GM21619 (cell line): ENCODE measurements at regions not wholly inside any gene's neighbourhood (a gene's known extent, or its start where the extent isn't known, plus 50 kb on each side); places are given as distances from the start of the nearest gene placed in this dataset.

Experiments
- ATAC-seq: cut with Tn5 transposase; IDR thresholded peaks from one replicate; pipeline ENCODE4 v1.9.1; 2021; ENCODE audit not compliant: unreplicated experiment

DNA sequence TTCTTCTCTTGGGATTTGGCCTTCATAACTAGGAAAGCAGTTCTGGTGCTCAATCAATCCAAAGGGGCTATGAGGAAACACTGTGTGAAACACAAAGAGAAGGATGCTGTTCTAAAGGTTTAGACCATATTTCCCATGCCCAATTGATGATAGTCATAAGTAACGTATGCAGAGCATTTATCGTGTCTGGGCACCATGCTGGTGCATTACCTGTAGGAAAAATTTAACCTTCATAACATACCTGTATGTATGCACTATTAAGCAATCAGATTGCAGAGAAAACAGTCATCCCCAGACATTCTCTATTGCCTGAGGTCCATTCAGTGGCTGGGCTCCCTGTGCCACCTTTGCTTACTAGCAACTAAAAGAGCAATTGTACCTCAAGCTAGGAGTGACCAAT lies 381.4 kb downstream of the PLPP3 start:
- ATAC-seq: no peak

DNA sequence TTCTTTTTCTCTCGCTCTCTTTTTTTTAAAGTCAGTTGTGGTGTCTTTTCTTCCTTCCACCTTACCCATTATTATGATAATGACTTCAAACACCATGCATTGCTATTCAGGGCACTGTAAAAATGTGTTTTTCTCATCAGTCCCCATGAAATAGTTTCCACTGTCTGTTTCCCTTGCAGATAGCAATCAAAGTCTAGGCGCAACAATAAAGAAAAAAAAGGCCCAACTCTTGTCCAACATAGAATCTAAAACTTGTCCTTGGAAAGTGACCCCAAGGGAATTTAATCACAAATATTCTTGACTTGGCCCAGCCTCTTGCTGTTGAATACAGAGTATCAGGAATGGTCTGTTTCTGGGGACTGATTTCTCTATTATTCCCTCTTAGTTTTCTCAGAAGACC lies 382.5 kb downstream of the PLPP3 start:
- no peak for ATAC-seq

DNA sequence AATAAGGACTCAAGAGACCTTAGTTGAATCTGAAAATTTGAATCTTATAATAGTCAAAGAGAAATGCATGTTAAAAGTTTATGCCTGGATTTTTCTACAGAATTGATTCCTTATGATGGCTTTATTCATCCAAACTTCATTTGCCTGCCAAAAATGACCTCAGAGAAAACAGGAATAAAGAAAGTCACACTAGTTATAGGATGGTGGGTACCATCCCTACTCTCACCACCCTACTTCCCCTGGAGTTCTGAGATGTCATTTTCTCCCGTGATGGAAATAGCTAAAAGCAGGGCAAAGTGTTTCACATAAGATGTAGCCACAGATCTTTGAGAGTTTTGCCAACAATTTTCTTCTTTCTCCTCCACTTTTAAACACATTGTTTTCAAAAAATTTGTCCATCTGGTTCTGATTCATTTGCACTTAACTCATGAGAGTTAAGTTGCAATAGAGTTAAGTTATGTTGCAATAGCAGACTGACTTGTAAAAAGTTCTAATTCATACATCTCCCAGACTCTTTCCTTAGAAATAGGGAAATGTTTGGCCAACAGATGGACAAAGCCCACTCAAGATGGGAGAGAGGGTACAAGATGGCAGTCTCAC lies 384.6 kb downstream of the PLPP3 start:
- ATAC-seq: no peak

DNA sequence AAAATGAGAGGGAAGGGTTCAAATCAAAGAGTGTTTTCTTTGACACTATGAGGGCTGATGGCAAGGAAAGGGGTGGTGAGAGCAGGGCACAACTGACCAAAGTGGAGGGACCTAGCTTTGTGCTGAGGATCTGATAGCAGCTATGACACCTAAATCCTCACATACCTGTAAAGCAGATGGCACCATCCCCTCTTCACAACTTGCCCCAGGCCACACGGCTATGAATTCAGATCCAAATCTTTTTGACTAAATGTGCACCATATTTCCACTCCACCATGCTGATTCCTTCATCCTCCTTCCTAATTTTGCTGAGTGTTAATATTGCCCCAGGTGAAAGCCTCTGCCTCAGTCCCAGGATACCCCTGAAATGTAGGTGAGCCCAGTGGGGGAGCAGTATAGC lies 385.7 kb downstream of the PLPP3 start:
- no peak for ATAC-seq

DNA sequence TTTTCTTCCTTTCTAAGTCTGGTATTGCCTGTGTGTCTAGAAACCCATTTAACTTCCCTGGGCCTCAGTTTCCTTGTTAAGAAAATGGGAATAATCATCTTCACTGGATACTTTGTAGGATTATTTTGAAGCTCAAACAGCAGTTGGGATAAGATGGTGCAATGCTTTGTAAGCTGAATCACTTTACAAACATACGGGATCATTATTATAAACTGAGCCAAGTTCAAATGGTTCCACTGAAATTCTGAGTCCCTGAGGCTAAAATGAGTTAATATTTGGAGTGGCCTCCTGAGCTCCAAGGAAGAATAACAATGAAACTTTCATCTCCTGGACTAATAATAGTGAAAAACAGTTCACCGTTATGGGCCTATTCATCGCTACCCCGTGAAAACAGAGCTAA lies 388.0 kb downstream of the PLPP3 start:
- ATAC-seq: no peak

DNA sequence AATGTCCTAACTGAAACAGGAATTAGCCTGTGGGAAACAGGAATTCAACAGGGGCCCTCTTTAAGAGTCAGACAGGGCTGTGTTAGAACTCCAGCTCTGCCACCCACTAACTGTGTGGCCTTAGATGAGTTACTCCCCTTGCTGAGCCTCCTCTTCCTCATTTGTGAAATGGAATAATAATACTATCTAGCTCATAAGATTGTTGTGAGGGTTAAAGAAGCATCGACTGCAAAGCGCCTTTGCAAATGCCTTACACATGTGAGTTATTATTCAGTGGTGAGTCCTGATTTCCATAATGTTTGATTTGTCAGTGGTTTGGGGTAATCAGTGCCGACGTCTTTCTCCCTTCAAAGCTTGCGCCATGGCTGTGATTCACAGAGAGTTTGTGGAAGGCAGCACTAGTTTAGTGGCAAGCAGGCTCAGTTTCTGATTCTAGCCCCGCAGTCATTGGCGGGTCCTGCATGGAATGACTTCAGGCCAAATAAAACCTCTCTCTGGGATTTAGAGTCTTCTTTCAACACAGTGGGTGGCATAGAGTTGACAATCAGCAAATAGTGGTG lies 388.5 kb downstream of the PLPP3 start:
- no peak for ATAC-seq

DNA sequence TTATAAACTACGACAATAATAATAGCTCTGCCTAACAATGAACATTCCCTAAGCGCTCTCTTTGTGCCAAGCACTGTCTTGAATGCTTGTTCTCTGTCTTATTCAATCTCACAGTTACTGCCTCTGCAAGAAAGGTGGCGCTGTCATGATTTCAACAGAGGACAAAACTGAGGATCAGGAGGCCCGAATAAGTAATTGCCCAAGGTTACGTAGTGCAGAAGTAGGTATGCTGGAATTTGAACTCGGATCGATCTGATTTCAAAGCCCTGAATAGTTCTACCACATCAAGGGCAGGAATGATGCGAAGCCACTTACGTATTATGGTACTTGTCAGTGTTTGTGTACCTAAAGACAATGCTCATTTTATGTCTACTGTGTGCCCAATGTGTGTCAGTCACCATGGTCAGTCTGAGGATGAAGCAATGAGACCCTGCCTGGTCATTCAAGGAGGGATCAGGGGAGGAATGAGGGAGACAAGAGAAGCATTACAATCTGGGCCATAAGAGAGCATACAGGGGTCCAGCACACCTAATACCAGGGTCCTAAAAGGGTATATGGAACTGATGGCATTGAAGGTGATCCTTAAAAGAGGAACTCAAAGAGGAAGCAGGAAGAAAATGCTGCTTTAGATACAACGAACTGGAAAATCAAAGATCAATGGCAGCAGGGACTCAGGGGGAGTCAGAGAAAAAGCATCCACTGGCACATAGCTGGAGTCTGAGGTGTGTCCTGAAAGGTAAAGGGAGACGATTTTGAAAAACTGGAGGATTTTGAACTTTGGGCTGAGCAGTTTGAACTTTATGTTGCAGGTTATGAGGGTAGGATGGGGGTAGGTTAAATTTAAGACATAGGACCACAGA lies 389.2 kb downstream of the PLPP3 start:
- ATAC-seq: no peak

DNA sequence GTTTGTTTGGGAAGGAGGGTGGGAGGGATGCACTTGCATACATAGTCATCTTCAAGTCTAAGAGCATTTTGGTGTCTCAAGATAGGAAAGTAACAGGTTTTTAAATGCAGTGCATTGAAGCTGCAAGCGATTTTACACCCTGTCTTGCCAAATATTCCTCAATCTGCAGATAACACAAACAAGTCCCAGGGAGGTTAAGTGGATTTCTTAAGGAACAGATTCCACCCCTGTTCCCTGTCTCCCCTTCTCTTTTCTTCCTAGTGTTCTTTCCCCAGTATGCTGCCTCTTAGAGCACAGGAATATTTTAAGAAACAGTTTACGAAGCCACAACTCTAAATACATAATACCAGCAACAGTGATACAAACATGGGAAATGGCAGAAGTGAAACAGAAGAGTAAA lies 389.9 kb downstream of the PLPP3 start:
- no peak for ATAC-seq

DNA sequence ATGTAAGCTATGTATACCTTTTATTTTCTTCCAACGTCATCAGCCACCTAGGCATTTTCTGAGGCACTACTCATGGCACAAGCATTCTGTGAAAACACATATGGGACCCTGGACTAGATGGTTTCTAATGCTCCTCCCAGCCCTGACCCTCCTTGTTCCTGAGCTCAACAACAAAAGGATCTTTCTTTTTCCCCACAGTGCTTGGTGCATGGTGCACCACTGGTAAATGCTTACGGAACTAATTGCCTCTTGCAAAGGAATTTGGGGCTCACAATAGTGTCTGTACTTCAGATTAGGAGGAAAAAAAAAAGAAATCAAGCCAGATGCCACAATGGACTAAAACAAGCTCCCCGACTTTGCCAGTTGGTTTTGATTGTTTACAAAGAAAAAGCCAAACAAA lies 390.5 kb downstream of the PLPP3 start:
- ATAC-seq: no peak

DNA sequence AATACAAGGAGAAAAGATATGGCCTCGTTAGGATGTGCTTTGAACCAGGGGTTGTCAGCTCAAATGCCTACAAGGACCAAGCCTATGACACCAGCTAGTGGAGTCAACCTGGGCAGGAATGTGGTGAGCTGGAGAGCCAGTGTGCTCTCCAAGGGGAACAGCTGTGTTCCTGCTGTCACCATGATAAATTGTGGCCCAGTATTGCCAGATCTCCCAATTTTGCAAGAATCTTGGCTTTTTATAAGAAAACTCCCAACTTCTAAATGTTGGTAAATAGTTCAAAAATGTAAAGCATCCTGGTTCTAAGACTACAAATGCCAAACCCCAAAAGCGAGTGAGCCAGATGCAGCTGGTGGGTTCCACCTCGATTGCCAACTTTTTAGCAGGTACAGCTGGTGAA lies 391.1 kb downstream of the PLPP3 start:
- ATAC-seq: no peak

DNA sequence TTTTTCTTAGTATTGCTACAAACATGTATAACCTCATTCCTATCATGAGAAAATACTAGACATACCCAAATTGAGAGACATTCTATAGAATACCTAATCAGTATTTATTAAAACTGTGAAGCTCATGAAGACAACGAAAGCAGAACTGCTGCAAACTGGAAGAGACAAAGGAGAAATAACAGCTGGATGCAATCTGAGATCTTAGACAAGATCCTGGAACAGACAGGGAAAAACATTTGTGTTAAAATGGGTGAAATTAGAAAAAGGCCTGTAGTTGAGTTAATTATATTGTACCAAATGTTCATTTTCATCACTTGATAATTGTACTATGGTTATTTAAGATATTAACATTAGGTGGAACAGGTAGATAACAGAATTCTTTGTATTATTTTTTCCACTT lies 392.0 kb downstream of the PLPP3 start:
- ATAC-seq: no peak

DNA sequence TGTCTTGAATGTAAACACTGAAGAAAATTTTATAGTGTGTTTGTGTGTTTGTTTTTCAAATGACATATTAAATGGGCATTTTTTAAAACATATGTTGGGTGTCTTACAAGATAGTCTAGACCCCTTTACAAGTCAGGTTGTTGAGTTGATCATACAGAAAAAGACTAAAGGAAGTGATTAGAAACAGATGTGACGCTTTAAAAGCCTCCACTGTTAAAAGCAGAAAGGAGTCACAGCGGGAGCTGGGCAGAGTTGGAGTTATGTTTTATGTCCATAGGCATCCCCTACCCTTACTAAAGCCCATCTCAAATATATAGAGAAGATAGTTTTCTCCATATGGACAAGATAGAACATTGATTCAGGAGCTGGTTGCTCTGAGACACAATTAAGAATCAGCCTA lies 393.9 kb downstream of the PLPP3 start:
- no peak for ATAC-seq

DNA sequence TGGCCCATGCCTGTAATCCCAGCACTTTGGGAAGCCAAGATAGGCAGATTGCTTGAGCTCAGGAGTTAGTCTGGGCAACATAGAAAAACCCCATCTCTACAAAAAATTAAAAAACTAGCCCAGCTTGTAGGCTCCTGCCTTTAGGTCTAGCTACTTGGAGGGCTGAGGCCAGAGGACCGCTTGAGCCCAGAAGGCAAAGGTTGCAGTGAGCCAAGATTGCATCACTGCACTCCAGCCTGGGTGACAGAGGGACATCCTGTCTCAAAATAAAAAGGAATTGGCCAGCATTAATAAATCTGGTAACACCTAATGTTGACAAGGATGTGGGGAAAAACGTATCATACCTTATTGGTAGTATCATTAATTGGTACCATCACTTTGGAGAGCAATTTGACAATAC lies 396.2 kb downstream of the PLPP3 start:
- no peak for ATAC-seq

DNA sequence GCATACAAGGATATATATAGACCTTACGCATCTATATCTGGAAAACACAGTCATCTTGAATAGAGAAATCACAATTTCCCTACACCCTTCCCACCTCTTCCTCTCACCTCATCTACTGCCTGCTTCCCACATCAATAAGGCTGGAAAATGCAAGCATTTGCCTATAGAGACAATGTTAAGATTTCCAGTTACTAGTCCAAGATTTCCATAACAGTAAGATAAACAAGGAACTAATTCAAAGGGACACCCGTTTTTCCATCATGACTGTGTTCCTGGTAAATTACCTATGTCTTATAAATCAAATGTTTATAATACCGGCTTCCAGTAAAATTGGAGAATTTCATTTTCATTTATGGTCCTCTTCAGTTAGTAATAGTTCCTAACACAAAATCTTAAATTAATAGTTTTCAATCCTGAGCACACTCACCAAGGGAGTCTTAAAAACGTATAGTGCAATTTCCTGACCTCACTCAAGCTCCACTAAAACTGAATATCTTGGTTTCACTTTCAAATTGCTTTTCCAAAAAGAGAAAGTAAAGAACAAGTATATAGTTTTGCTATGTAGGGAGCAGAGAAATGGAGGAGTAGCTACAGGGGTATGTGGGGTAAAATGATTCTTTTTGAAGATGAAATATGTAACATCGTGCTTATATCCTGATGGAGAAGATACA lies 398.7 kb downstream of the PLPP3 start:
- ATAC-seq: no peak

DNA sequence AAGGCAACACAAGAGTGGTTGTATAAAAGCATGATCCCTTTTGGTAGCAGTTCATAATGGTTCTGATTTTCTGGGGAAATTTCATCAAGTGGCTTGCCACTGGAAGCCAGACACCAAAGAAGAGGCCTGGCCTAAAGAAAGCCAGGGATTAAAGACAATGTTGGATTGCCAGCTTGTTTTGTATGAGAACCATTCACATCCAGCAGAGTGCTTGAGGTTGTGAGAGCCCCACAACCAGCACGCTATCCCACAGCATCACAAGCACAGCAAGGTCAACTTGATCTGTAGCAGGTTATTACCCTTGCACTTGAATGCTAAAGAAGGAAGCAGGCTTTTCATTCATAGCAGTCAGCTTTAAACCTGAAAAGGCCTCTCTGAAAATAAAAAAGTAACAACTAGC lies 399.8 kb downstream of the PLPP3 start:
- ATAC-seq: no peak

DNA sequence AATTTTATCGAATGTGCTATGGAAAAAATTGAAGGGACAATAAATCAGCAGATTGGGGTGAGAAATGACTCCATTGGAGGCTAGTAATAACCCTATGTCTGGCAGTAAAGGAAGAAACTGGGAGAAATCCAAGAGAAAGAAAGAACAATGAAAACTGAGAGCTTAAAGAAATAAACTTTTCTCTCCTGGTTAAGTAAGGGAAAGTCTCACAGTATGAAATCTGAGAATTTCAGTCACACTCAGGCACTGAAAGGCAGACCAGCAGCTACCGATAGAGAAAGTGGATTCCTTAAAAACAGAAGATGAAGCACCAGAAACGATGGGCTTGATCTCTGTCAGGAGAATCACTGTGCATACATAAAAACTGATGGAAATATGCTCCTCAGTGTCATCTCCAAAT lies 404.2 kb downstream of the PLPP3 start:
- ATAC-seq: no peak

DNA sequence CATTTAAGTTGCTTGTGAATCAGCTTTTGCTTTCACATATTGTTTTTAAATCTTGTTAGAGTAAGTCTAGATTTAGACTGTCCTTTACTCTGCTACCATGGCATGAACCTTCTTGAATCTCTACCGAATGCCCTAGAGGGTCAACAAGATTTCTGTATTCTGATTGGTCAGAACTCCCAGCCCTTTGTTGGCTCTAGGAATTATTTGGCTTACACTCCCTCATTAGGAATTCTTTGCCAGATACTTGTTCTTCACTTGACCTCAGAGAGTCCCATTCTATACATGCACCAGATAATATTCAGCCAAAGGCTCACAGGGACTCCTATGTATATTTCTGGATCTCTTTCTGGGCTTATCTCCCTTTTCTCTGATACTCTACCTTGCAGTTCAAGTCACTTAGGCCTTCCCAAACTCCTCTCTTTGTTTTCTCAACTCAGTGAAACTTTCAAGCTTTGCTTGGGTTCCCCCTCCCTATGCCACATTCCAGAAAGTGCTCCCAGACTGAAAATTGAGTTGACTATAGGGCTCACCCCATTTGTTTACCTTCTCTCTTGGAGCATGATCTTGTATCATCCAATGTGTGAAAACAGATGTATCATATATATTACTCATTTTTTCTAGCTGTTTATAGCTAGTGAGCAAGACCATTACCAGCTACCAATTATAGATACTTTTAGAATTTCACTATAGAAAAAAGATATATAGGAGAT lies 405.0 kb downstream of the PLPP3 start:
- ATAC-seq: no peak

DNA sequence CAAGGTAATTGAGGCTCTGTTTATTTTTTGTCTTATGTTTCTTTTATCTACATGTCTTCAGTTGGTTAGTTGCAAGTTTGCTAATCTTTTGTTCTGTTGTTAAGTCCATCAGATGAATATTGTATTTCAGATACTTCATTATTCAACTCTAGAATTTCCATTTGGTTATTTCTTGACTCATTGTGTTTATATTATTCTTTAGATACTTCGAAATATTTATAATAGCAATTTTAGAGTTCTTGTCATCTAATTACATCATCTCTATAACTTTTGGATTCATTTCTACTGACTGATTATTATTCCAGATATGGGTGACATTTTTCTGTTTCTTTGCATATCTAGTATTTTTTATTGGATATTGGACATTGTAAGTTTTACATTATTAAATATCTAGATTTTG lies 405.6 kb downstream of the PLPP3 start:
- ATAC-seq: no peak

DNA sequence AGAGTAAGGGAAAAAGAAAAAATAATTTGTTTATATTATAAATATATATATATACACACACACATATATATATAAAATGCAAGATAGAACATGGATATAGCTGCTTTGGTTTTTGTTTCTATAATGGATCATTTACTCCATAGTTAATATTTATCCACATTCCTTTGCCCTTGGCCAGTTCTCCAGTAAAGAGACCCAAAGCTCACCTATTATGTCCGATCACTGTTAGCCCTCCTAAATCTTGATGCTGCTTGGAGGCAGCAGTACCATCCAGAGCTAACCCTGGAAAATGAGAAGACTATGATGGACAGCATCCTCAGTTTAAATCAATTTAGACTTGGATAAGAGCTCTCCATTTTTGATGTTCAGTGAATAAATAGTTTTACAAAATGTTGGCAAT lies 407.7 kb downstream of the PLPP3 start:
- ATAC-seq: no peak

DNA sequence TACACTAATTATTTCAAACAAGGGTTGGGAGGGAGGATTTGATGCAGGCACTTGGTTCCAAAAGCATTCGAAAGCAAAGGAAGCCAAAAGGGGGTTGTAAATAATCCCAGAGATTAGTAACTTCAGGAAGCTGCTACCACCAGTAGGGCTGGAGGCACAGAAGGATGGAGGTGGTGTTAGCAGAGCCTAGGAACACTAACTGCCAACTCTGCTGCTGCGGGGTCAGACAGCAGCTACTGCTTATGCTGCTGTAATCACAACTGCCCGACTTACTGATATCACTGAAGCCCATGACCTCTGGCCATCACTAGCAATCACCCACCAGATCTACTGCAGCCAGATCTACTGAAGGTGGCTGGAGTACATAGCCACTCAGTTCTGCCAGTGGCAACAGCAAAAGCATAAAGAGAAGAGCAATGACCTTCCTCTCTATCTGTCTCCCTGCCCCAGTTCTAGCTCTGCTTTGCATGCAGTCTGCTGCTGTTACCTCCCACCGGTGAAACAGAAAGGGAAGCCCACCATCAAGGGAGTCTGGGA lies 408.5 kb downstream of the PLPP3 start:
- ATAC-seq: no peak

DNA sequence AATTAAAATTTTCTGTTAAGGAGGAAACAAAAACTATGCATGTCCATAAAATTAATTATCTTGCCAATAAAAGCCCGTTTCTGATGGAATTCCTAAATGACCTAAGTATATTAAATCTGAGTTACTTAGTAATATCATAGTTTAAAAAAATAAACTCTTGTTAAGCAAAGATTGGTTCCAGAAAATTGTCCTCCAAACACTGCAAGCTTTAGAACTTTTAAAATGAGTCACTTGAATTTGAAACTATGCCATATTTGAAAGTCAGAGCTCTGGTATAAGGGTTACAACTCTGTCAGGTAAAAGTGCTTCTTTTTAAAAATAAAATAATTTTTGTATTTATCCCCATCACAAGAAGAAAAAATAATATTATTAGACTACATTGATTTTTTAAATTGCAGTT lies 409.5 kb downstream of the PLPP3 start:
- no peak for ATAC-seq
